Thyroid gland (tissue), 4 donors: ENCODE measurements at regions not wholly inside any gene's neighbourhood (a gene's known extent, or its start where the extent isn't known, plus 50 kb on each side); places are given as distances from the start of the nearest gene placed in this dataset.

ENCODE experiments used
- DNase-seq, 2 donors: peaks; one replicate each; pipeline ENCODE4 v3.0.0-alpha.2; 2019
- H3K27ac ChIP-seq, 3 donors: fragments of 200-600 bp; sonication (generic); 1 replicate in 2 of 3; 2 replicates in 1 of 3; pipeline ENCODE4 v1.5.1; 2016 to 2019; ENCODE audit warnings: mild to moderate bottlenecking in 1 of 3, moderate library complexity in 1 of 3
- H3K27me3 ChIP-seq: fragments of 200-600 bp; sonication (generic); one replicate; pipeline ENCODE4 v1.5.1; 2019
- H3K36me3 ChIP-seq, 2 donors: fragments of 200-600 bp; sonication (generic); one replicate each; pipeline ENCODE4 v1.5.1; 2016 to 2019
- H3K4me1 ChIP-seq, 2 donors: fragments of 200-600 bp; sonication (generic); one replicate each; pipeline ENCODE4 v1.5.1; 2017 to 2019
- H3K4me3 ChIP-seq, 3 donors: fragments of 200-600 bp; sonication (generic); replicated peaks in 1 of 3; 1 replicate in 2 of 3; 2 replicates in 1 of 3; pipeline ENCODE4 v1.5.1; 2016; ENCODE audit warnings: mild to moderate bottlenecking in 1 of 3
- H3K9me3 ChIP-seq: fragments of 200-600 bp; sonication (generic); one replicate; pipeline ENCODE4 v1.5.1; 2017
- CTCF ChIP-seq, 6 experiments: fragments of 200-600 bp in 3 of 6; fragments of 450-650 bp in 3 of 6; sonication (generic) in 3 of 6; IDR thresholded peaks; one replicate each; pipeline ENCODE4 v1.5.1; 2016 to 2019; ENCODE audit warnings: antibody characterized with exemption in 6 of 6, mild to moderate bottlenecking in 2 of 6, inconsistent platforms in 1 of 6, moderate library complexity in 1 of 6
- POLR2A ChIP-seq, 2 donors: fragments of 450-650 bp; IDR thresholded peaks; one replicate each; pipeline ENCODE4 v1.6.1; 2017; ENCODE audit warnings: antibody characterized with exemption in 2 of 2, mild to moderate bottlenecking in 2 of 2, moderate library complexity in 1 of 2
- WGBS, 2 donors: methylation state at CpG; one replicate each; pipeline ENCODE4 v1.1.5; 2017; 5-methylcytosine and 5-hydroxymethylcytosine counted together
- intact Hi-C: fragments of 100-400 bp; cut with DNase I; formaldehyde crosslinking; loops from one replicate; pipeline ENCODE4 v1.15.1; 2023

DNA sequence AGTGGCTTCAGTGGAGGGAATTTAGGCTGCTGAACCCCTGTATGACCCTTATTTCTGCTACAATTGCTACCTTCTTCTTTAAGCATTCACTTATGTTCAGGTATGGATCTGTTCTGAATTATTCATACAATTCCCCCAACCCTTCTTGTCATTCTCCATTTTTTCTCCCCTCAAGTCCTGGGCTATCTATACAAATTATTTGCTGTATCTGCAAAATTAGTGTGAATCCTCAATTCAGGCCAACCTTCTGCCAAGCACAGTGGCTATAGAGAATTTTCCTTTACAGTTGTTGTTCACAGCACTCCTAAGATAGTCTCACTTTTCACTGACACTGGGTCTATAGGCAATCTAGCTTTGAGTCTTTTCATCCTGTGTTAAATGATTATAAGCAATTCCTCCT, 119.2 kb upstream of the CNTN1 start:
- H3K9me3 ChIP-seq = no peaks in the 10 kb centered on the region
- intact Hi-C loops = no loop called here
- no peak for DNase-seq
- H3K36me3 ChIP-seq = no peaks in the 10 kb centered on the region
- H3K27ac ChIP-seq = no peak overlapping the region
- TF ChIP-seq CTCF (IDR thresholded peaks at IDR 0.05) = no peak
- TF ChIP-seq POLR2A (IDR thresholded peaks at IDR 0.05) = no peak
- H3K4me1 ChIP-seq = no peaks in the 10 kb centered on the region
- no peaks in the 10 kb centered on the region for H3K27me3 ChIP-seq
- H3K4me3 ChIP-seq = no peak overlapping the region

DNA sequence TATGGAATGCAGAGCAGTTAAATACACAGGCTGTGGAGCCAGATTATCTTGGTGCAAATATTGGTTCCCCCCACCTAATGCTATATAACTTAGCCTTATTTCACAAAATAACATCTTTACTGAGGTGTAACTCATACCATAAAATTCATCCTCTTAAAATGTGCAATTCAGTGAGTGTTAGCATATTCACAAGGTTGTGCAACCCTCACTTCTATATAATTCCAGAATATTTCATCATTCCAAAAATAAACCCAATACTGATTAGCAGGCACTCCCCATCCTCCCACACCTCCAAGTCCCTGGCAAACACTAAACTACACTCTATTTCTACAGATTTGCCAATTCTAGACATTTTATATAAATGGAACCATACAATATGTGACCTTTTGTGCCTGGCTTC, 116.3 kb upstream of the CNTN1 start:
- H3K27me3 ChIP-seq = no peaks in the 10 kb centered on the region
- intact Hi-C loops = no loop called here
- DNase-seq = no peak

DNA sequence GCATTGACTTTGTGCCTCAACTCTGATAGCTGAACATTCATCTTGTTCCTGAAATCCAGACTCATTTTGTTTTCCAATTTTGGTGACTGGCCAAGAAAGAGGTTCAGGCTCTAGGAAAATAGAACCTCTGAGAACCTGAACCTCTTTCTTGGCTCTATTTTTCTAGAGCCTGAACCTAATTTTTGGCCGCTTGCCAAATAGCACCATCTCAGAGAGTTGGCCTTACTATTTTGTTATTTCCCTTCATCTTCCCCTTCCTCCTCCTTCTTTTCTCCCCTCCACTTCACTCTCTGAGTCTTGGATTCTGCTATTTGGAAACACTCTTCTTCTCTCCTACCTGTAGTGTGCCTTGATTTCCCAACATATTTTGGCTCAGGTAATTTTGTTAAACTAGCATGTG, 114.4 kb upstream of the CNTN1 start:
- H3K9me3 ChIP-seq = no peaks in the 10 kb centered on the region
- no peaks in the 10 kb centered on the region for H3K27me3 ChIP-seq
- H3K27ac ChIP-seq = no peak overlapping the region
- H3K4me1 ChIP-seq = no peaks in the 10 kb centered on the region
- 76 to 82% methylated on average over 1 of the region's 1 CpG for WGBS, 2 donors
- TF ChIP-seq POLR2A (IDR thresholded peaks at IDR 0.05) (no peak), CTCF (IDR thresholded peaks at IDR 0.05) (no peak)
- no peaks in the 10 kb centered on the region for H3K36me3 ChIP-seq
- no peak for DNase-seq
- intact Hi-C loops = no loop called here
- H3K4me3 ChIP-seq = no peak overlapping the region

More for the DNA sequence above, 116.3 kb upstream of the CNTN1 start:
- H3K36me3 ChIP-seq = no peaks in the 10 kb centered on the region
- no peaks in the 10 kb centered on the region for H3K9me3 ChIP-seq
- TF ChIP-seq POLR2A (IDR thresholded peaks at IDR 0.05) (no peak), CTCF (IDR thresholded peaks at IDR 0.05) (no peak)
- H3K4me3 ChIP-seq = no peak overlapping the region
- no peak overlapping the region for H3K27ac ChIP-seq
- H3K4me1 ChIP-seq = no peaks in the 10 kb centered on the region

DNA sequence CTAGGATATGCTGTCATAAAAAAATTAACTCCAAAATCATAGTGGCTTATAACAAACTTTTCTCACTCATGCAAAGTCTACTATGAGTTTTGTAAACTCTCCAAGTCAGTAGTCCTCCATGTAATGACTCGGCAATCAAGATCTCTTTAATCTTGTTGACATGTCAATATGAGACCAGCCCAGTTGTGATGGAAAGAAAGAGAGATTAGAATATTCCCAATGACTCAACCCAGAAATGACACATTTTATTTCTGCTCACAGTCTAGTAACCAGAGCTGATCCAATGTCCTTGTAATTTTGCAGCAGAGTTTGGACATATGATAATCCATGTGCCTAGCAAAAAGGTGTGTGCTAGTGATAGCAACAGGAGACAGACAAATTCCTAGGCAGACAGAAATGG, 112.6 kb upstream of the CNTN1 start:
- WGBS, 2 donors = 94 to 97% methylated on average over 1 of the region's 1 CpG
- intact Hi-C loops = no loop called here
- no peaks in the 10 kb centered on the region for H3K36me3 ChIP-seq
- no peak for DNase-seq
- H3K4me3 ChIP-seq = no peak overlapping the region
- no peaks in the 10 kb centered on the region for H3K4me1 ChIP-seq
- TF ChIP-seq POLR2A (IDR thresholded peaks at IDR 0.05) (no peak), CTCF (IDR thresholded peaks at IDR 0.05) (no peak)
- no peaks in the 10 kb centered on the region for H3K9me3 ChIP-seq
- no peak overlapping the region for H3K27ac ChIP-seq
- H3K27me3 ChIP-seq = no peaks in the 10 kb centered on the region

DNA sequence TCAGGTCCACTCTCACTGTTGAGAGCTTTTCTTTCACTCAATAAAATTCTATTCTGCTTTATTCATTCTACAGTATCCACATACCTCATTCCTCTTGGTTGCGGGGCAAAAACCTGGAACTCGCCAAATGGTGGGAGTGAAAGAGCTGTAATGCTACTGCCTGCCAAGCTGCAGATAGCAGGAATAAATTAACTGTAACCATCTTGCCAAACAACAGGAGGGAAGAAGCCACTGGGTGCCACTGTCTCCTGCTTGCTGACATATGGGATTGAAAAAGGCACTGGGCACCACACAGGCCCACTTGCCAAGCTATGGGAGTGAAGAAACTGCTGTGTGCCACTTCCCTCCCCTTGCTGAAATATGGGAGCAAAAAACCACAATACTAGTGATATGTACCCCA, 111.9 kb upstream of the CNTN1 start:
- DNase-seq = no peak
- Histone ChIP-seq H3K36me3 (no peaks in the 10 kb centered on the region), H3K27ac (no peak overlapping the region), H3K4me1 (no peaks in the 10 kb centered on the region), H3K9me3 (no peaks in the 10 kb centered on the region), H3K27me3 (no peaks in the 10 kb centered on the region), H3K4me3 (no peak overlapping the region)
- intact Hi-C loops = no loop called here
- 83 to 93% methylated on average over 2 of the region's 2 CpGs for WGBS, 2 donors
- TF ChIP-seq POLR2A (IDR thresholded peaks at IDR 0.05) (no peak), CTCF (IDR thresholded peaks at IDR 0.05) (no peak)
